ENCODE measurements at regions not wholly inside any gene's neighbourhood (a gene's known extent, or its start where the extent isn't known, plus 50 kb on each side); places are given as distances from the start of the nearest gene placed in this dataset.
"Not testable (repeated sequence)": the region's sequence is repeated elsewhere in the genome, so short reads cannot be mapped to it uniquely, and the experiment has no call there.

GRCh38 chr20:16810216-16810615 lies 62.1 kb downstream of the OTOR start:
- no peak overlapping the region for H3K27ac ChIP-seq
- DNase-seq (ENCODE audit: low spot score), result no peak
- no peak for TF ChIP-seq CTCF (IDR thresholded peaks at IDR 0.05)
- H3K4me3 ChIP-seq, result no peak overlapping the region

GRCh38 chr20:16816192-16816591 lies 68.0 kb downstream of the OTOR start:
- no peak overlapping the region for H3K4me3 ChIP-seq
- TF ChIP-seq CTCF (IDR thresholded peaks at IDR 0.05), result no peak
- no peak for DNase-seq (ENCODE audit: low spot score)

GRCh38 chr20:16819483-16819882 lies 71.3 kb downstream of the OTOR start:
- no peak for TF ChIP-seq CTCF (IDR thresholded peaks at IDR 0.05)
- H3K4me3 ChIP-seq, result no peak overlapping the region
- DNase-seq (ENCODE audit: low spot score), result no peak
- no peak overlapping the region for H3K27ac ChIP-seq

More at GRCh38 chr20:16816192-16816591, 68.0 kb downstream of the OTOR start:
- no peak overlapping the region for H3K27ac ChIP-seq

- H3K27ac ChIP-seq, result no peak overlapping the region
- TF ChIP-seq CTCF (IDR thresholded peaks at IDR 0.05), result peak; percentile 13
- no peak overlapping the region for H3K4me3 ChIP-seq
- no peak for DNase-seq (ENCODE audit: low spot score)
Observed at GRCh38 chr20:16821211-16822089, 73.3 kb downstream of the OTOR start.

GRCh38 chr20:16824664-16825063 lies 76.5 kb downstream of the OTOR start:
- no peak for DNase-seq (ENCODE audit: low spot score)
- H3K4me3 ChIP-seq, result no peak overlapping the region
- no peak for TF ChIP-seq CTCF (IDR thresholded peaks at IDR 0.05)
- H3K27ac ChIP-seq, result no peak overlapping the region

GRCh38 chr20:16828666-16829305 lies 80.6 kb downstream of the OTOR start:
- DNase-seq (ENCODE audit: low spot score), result no peak
- no peak for TF ChIP-seq CTCF (IDR thresholded peaks at IDR 0.05)
- H3K27ac ChIP-seq, result no peak overlapping the region
- H3K4me3 ChIP-seq, result no peak overlapping the region

GRCh38 chr20:16835690-16836089 lies 87.5 kb downstream of the OTOR start:
- H3K4me3 ChIP-seq; DNase-seq (ENCODE audit: low spot score); H3K27ac ChIP-seq: not testable (repeated sequence)
